ENCODE measurements at regions not wholly inside any gene's neighbourhood (a gene's known extent, or its start where the extent isn't known, plus 50 kb on each side); places are given as distances from the start of the nearest gene placed in this dataset.

DNA sequence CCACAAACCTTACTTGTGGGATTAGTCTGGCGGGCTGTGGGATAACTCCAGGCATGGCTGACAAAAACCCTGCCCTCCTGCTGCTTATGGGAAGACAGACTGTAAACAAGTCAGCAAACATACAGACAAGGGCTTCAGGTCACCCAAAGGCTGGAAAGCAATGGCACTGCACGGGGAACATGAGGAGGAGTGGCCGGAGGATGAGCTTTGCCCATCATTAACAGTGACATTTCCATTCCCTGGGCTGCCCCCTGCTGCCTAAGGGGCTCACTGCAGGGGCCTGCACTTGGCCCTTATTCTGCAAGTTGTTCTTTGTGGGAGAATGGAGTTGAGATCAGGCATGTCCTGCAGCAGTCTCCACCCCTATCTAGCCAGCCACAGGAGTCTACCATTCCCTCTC is 91.3 kb downstream of the UQCRFS1 start (continued):
- TF ChIP-seq RUNX3 (IDR thresholded peaks at IDR 0.05; ENCODE audit: low read length) = no peak
- TF ChIP-seq, protein P1, sequence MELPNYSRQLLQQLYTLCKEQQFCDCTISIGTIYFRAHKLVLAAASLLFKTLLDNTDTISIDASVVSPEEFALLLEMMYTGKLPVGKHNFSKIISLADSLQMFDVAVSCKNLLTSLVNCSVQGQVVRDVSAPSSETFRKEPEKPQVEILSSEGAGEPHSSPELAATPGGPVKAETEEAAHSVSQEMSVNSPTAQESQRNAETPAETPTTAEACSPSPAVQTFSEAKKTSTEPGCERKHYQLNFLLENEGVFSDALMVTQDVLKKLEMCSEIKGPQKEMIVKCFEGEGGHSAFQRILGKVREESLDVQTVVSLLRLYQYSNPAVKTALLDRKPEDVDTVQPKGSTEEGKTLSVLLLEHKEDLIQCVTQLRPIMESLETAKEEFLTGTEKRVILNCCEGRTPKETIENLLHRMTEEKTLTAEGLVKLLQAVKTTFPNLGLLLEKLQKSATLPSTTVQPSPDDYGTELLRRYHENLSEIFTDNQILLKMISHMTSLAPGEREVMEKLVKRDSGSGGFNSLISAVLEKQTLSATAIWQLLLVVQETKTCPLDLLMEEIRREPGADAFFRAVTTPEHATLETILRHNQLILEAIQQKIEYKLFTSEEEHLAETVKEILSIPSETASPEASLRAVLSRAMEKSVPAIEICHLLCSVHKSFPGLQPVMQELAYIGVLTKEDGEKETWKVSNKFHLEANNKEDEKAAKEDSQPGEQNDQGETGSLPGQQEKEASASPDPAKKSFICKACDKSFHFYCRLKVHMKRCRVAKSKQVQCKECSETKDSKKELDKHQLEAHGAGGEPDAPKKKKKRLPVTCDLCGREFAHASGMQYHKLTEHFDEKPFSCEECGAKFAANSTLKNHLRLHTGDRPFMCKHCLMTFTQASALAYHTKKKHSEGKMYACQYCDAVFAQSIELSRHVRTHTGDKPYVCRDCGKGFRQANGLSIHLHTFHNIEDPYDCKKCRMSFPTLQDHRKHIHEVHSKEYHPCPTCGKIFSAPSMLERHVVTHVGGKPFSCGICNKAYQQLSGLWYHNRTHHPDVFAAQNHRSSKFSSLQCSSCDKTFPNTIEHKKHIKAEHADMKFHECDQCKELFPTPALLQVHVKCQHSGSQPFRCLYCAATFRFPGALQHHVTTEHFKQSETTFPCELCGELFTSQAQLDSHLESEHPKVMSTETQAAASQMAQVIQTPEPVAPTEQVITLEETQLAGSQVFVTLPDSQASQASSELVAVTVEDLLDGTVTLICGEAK (IDR thresholded peaks at IDR 0.05; ENCODE audit: borderline replicate concordance) = no peak
- TF ChIP-seq POU2F2 (IDR thresholded peaks at IDR 0.05; ENCODE audit: borderline replicate concordance, low read depth, low read length) = no peak

DNA sequence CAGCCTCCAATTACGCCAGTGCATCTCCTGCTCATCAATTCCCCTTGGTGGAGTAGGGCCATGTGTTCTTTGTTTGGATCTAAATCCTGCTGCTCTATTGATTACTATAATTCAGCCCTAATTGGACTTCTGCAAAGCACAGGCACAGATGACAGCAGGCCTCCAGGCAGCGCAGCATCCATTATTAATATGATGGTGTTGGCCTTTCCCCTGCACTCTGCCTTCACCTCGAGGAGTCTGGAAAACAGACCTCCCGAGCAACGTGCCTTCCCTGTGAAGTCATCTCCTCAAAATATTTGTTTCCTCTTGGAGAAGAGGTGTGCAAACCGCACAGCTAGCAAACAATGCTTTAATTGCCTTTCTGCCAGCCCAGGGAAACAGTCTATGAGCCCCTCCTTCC is 92.5 kb downstream of the UQCRFS1 start:
- no peak overlapping the region for H3K4me3 ChIP-seq
- intact Hi-C loops (cut with micrococcal nuclease; ENCODE audit: unreplicated experiment) = no loop called here
- H3K79me2 ChIP-seq (ENCODE audit: control insufficient read depth, insufficient read depth, low read length) = no peaks in the 10 kb centered on the region
- WGBS (ENCODE audit: insufficient coverage, insufficient replicate concordance, low lambda C conversion rate, missing lambda C conversion rate) = 0% methylated on average over 6 of the region's 6 CpGs
- H3K9ac ChIP-seq (ENCODE audit: control insufficient read depth, insufficient read depth, low read length) = no peak overlapping the region
- H3K36me3 ChIP-seq (ENCODE audit: control insufficient read depth in 2 of 2, insufficient read depth in 2 of 2, low read length in 1 of 2) = no peaks in the 10 kb centered on the region
- no peak overlapping the region for H3K4me2 ChIP-seq (ENCODE audit: control insufficient read depth, insufficient read depth)
- H3K9me3 ChIP-seq (replicated peaks; ENCODE audit: control insufficient read depth, insufficient read depth, low read length) = no peaks in the 10 kb centered on the region; the same call in 2 of the 3 replicates
- BruUV-seq (replicated peaks) = no TSS peak
- no peaks in the 10 kb centered on the region for H4K20me1 ChIP-seq (ENCODE audit: control insufficient read depth, insufficient read depth)
- POLR2A ChIA-PET = no interaction called here
- DNase-seq (ENCODE audit: low read depth, low spot score) (no peak), ATAC-seq (no peak), FAIRE-seq (no peak)
- no peak overlapping the region for H2AFZ ChIP-seq (ENCODE audit: control insufficient read depth, low read depth, low read length)
- RAD21 ChIA-PET (ENCODE audit: unreplicated experiment) = no interaction called here
- no peaks in the 10 kb centered on the region for H3K4me1 ChIP-seq (ENCODE audit: control insufficient read depth, insufficient read depth, low read length)
- CTCF ChIA-PET = interaction anchor here (2.2 kb wide), 1 partner anchor 384 kb away, joined by 6 read pairs; no protein-coding TSS in a partner anchor
- H3K27me3 ChIP-seq (replicated peaks in 1 of 2; ENCODE audit: control insufficient read depth in 2 of 2, insufficient read depth in 2 of 2, low read length in 1 of 2) = no peaks in the 10 kb centered on the region
- in situ Hi-C loops (cut with MboI) = no loop called here
- SMC1A ChIA-PET (ENCODE audit: uncharacterized antibody, unreplicated experiment) = interaction anchor here (0.7 kb wide), 1 partner anchor 1424 kb away, joined by 3 read pairs; no protein-coding TSS in a partner anchor
- H3K27ac ChIP-seq (ENCODE audit: control insufficient read depth, insufficient read depth) = no peak overlapping the region
- TF ChIP-seq KDM1A (IDR thresholded peaks at IDR 0.05; ENCODE audit: borderline replicate concordance) = no peak
- TF ChIP-seq RB1 (IDR thresholded peaks at IDR 0.05; ENCODE audit: borderline replicate concordance) = no peak
- TF ChIP-seq GABPA (IDR thresholded peaks at IDR 0.05; ENCODE audit: low read depth) = no peak
- no peak for TF ChIP-seq EED (IDR thresholded peaks at IDR 0.05; ENCODE audit: low read depth)
- TF ChIP-seq, protein P2, sequence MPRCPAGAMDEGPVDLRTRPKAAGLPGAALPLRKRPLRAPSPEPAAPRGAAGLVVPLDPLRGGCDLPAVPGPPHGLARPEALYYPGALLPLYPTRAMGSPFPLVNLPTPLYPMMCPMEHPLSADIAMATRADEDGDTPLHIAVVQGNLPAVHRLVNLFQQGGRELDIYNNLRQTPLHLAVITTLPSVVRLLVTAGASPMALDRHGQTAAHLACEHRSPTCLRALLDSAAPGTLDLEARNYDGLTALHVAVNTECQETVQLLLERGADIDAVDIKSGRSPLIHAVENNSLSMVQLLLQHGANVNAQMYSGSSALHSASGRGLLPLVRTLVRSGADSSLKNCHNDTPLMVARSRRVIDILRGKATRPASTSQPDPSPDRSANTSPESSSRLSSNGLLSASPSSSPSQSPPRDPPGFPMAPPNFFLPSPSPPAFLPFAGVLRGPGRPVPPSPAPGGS (IDR thresholded peaks at IDR 0.05; ENCODE audit: borderline replicate concordance, insufficient read depth, low read depth, low read length, poor library complexity, severe bottlenecking) = no peak
- TF ChIP-seq, protein P3, sequence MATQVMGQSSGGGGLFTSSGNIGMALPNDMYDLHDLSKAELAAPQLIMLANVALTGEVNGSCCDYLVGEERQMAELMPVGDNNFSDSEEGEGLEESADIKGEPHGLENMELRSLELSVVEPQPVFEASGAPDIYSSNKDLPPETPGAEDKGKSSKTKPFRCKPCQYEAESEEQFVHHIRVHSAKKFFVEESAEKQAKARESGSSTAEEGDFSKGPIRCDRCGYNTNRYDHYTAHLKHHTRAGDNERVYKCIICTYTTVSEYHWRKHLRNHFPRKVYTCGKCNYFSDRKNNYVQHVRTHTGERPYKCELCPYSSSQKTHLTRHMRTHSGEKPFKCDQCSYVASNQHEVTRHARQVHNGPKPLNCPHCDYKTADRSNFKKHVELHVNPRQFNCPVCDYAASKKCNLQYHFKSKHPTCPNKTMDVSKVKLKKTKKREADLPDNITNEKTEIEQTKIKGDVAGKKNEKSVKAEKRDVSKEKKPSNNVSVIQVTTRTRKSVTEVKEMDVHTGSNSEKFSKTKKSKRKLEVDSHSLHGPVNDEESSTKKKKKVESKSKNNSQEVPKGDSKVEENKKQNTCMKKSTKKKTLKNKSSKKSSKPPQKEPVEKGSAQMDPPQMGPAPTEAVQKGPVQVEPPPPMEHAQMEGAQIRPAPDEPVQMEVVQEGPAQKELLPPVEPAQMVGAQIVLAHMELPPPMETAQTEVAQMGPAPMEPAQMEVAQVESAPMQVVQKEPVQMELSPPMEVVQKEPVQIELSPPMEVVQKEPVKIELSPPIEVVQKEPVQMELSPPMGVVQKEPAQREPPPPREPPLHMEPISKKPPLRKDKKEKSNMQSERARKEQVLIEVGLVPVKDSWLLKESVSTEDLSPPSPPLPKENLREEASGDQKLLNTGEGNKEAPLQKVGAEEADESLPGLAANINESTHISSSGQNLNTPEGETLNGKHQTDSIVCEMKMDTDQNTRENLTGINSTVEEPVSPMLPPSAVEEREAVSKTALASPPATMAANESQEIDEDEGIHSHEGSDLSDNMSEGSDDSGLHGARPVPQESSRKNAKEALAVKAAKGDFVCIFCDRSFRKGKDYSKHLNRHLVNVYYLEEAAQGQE (IDR thresholded peaks at IDR 0.05; ENCODE audit: low read depth, low read length) = no peak
- TF ChIP-seq CREB1 (IDR thresholded peaks at IDR 0.05; ENCODE audit: low read depth) = no peak
- no peak for TF ChIP-seq ASH2L (IDR thresholded peaks at IDR 0.05; ENCODE audit: borderline replicate concordance, low read depth)
- TF ChIP-seq, protein P4, sequence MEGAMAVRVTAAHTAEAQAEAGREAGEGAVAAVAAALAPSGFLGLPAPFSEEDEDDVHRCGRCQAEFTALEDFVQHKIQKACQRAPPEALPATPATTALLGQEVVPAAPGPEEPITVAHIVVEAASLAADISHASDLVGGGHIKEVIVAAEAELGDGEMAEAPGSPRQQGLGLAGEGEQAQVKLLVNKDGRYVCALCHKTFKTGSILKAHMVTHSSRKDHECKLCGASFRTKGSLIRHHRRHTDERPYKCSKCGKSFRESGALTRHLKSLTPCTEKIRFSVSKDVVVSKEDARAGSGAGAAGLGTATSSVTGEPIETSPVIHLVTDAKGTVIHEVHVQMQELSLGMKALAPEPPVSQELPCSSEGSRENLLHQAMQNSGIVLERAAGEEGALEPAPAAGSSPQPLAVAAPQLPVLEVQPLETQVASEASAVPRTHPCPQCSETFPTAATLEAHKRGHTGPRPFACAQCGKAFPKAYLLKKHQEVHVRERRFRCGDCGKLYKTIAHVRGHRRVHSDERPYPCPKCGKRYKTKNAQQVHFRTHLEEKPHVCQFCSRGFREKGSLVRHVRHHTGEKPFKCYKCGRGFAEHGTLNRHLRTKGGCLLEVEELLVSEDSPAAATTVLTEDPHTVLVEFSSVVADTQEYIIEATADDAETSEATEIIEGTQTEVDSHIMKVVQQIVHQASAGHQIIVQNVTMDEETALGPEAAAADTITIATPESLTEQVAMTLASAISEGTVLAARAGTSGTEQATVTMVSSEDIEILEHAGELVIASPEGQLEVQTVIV (IDR thresholded peaks at IDR 0.05; ENCODE audit: borderline replicate concordance, partially characterized antibody) = no peak
